ENCODE measurements at regions not wholly inside any gene's neighbourhood (a gene's known extent, or its start where the extent isn't known, plus 50 kb on each side); places are given as distances from the start of the nearest gene placed in this dataset.

DNA sequence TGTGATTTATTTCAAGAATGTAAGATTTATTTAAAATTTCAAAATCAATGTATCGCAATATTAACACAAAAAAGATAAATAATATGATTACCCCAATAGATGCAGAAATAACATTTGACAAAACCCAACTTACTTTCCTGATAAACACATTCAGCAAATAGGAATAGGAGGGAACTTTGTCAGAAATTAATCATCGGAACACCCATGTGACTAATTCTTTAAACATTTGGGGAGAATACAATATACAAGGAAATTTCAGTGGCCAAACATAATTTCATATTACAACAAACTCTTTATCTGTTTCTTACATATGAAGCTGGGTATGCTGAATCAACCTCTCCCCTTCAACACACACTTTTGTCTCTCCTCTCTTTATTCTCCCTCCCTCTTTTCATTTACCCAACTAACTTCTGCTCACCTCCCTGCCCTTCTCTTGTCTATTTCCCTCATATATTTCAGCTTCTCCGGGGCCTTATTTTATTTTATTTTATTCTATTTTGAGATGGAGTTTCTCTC, 309.6 kb upstream of the CNTNAP5 start:
- Mint-ChIP-seq H3K9me3 (no peaks in the 10 kb centered on the region), H3K4me1 (no peaks in the 10 kb centered on the region), H3K27me3 (ENCODE audit: low read depth, poor library complexity) (peaks cover 5% of the 10 kb centered on the region), H3K36me3 (ENCODE audit: low read depth) (no peaks in the 10 kb centered on the region), H3K4me3 (no peak overlapping the region), H3K27ac (no peak overlapping the region)
- DNase-seq: no peak
- TF ChIP-seq, protein P1, sequence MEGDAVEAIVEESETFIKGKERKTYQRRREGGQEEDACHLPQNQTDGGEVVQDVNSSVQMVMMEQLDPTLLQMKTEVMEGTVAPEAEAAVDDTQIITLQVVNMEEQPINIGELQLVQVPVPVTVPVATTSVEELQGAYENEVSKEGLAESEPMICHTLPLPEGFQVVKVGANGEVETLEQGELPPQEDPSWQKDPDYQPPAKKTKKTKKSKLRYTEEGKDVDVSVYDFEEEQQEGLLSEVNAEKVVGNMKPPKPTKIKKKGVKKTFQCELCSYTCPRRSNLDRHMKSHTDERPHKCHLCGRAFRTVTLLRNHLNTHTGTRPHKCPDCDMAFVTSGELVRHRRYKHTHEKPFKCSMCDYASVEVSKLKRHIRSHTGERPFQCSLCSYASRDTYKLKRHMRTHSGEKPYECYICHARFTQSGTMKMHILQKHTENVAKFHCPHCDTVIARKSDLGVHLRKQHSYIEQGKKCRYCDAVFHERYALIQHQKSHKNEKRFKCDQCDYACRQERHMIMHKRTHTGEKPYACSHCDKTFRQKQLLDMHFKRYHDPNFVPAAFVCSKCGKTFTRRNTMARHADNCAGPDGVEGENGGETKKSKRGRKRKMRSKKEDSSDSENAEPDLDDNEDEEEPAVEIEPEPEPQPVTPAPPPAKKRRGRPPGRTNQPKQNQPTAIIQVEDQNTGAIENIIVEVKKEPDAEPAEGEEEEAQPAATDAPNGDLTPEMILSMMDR (IDR thresholded peaks at IDR 0.05): no peak

DNA sequence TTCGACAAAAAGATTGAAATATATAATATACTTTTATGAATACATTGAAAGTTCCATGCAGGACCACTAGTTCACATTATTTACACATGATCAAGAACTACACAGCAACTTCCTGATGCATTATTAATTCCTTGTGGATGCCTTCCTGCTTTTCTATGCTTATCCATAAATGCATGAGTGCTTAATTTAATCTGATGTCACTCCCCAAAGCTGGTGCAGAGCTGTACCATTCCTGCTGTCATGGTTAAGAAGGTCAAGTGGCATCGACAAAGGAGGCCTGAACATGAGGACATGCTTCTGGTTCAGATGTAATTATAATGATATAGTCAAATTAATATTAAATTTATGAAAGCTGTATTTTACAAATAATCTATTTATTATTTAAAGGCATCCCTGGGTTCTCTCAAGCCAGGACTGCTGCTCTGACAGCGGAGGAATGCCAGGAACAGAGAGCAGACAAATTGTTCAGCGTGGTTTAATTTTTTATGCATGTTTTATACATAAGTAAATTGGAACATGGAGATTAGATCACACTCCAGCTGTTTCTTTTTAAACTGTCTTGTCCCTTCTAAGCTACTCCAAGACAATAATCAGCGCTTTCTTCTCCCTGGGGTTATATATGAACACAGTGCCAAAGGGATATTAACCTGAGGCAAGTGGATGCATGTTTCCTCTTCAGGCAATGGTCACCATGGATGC, 307.3 kb upstream of the CNTNAP5 start:
- no peak overlapping the region for H3K4me3 Mint-ChIP-seq
- no peaks in the 10 kb centered on the region for H3K4me1 Mint-ChIP-seq
- peaks cover 5% of the 10 kb centered on the region for H3K27me3 Mint-ChIP-seq (ENCODE audit: low read depth, poor library complexity)
- TF ChIP-seq, protein P1 (IDR thresholded peaks at IDR 0.05): no peak
- no peak overlapping the region for H3K27ac Mint-ChIP-seq
- H3K9me3 Mint-ChIP-seq: no peaks in the 10 kb centered on the region
- no peaks in the 10 kb centered on the region for H3K36me3 Mint-ChIP-seq (ENCODE audit: low read depth)
- DNase-seq: no peak

DNA sequence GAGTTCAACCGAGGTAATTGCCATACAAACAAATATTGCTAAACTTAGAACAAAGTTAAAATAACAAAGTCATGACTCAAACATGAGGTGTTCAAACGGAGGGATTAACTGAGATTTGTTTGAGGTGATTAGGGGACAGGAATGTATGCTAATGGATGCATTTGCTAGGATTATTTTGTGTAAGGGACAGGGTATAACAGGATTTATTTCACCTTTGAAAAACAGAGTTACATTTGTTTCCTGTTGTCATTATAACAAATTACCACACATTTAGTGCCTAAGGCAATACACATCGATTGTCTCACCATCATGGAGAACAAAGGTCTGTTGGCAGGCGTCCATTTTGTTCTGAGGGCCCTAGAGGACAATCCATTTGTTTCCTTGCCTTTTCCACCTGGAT, 304.3 kb upstream of the CNTNAP5 start:
- TF ChIP-seq, protein P1 (IDR thresholded peaks at IDR 0.05): no peak
- Mint-ChIP-seq H3K27me3 (ENCODE audit: low read depth, poor library complexity) (peaks cover 1% of the 10 kb centered on the region), H3K4me3 (no peak overlapping the region), H3K27ac (no peak overlapping the region), H3K9me3 (no peaks in the 10 kb centered on the region), H3K36me3 (ENCODE audit: low read depth) (no peaks in the 10 kb centered on the region), H3K4me1 (no peaks in the 10 kb centered on the region)
- no peak for DNase-seq

DNA sequence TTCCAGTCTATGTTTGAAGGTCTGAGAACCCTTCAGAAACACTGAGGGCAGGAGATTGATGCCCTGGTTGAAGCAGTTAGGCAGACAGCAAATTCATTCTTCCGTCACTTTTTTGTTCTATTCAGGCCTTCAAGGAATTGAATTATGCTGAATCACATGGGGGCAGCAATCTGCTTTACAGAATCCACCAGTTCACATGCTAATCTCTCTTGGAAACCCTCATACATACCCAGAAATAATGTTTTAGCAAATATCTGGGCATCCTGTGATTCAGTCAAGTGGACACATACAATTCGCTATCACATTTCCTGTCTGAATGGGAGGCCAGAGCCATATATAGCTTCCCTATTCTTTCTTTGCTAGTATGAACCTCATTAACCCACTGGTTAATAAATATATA, 301.4 kb upstream of the CNTNAP5 start:
- H3K36me3 Mint-ChIP-seq (ENCODE audit: low read depth): no peaks in the 10 kb centered on the region

DNA sequence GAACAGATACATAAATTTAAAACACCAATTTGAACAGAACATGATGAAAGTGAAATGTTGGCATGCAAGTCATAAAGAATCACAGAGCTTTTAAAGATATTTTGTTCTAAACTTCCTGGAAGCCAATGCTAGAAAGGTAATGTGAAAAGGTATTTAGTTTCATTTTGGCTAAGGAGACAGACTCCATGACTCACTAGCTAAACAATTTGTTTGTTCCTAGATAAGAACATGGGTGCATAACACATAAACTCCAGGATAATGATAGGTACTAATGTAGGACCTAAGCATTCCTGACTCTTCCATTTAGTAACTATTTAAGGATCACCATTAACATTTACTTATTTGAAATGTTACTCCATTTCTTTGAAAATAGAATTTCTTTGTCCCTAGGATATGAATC, 292.5 kb upstream of the CNTNAP5 start:
- Mint-ChIP-seq H3K36me3 (ENCODE audit: low read depth) (no peaks in the 10 kb centered on the region), H3K4me1 (no peaks in the 10 kb centered on the region), H3K27me3 (ENCODE audit: low read depth, poor library complexity) (peaks cover 4% of the 10 kb centered on the region), H3K4me3 (no peak overlapping the region), H3K9me3 (no peaks in the 10 kb centered on the region), H3K27ac (no peak overlapping the region)
- DNase-seq: no peak
- TF ChIP-seq, protein P1 (IDR thresholded peaks at IDR 0.05): no peak

More for the DNA sequence above, 301.4 kb upstream of the CNTNAP5 start:
- TF ChIP-seq, protein P1 (IDR thresholded peaks at IDR 0.05): no peak
- no peak for DNase-seq
- Mint-ChIP-seq H3K27ac (no peak overlapping the region), H3K27me3 (ENCODE audit: low read depth, poor library complexity) (peaks cover 3% of the 10 kb centered on the region), H3K9me3 (no peaks in the 10 kb centered on the region), H3K4me1 (no peaks in the 10 kb centered on the region), H3K4me3 (no peak overlapping the region)

DNA sequence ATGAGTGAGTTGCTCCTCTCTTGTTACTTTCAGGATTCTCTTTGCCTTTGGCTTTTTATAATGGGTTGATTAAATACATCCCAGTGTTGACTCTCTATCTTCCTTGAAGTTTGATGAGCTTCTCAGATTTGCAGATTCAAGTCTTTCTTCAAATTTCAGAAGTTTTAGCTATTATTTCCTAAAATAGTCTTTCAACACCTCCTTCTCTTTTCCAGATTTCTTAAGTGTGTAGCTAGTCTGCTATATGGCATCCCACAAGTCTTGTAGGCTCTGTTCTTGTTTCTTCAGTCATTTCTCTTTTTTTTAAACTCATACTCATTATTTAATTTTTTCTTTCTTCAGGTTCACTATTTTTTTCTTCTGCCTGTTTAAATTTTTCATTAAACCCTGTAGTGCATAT, 287.7 kb upstream of the CNTNAP5 start:
- Mint-ChIP-seq H3K9me3 (no peaks in the 10 kb centered on the region), H3K27ac (no peak overlapping the region)
- DNase-seq: no peak

More for the DNA sequence above, 287.7 kb upstream of the CNTNAP5 start:
- Mint-ChIP-seq H3K27me3 (ENCODE audit: low read depth, poor library complexity) (peaks cover 4% of the 10 kb centered on the region), H3K36me3 (ENCODE audit: low read depth) (no peaks in the 10 kb centered on the region), H3K4me3 (no peak overlapping the region), H3K4me1 (no peaks in the 10 kb centered on the region)
- TF ChIP-seq, protein P1 (IDR thresholded peaks at IDR 0.05): no peak

Data from nephron progenitor cell (in vitro differentiated cells).